CD4-positive, alpha-beta T cell (primary cell): ENCODE measurements at regions not wholly inside any gene's neighbourhood (a gene's known extent, or its start where the extent isn't known, plus 50 kb on each side); places are given as distances from the start of the nearest gene placed in this dataset.

Source experiments
- ATAC-seq: fragments of 200-7000 bp; cut with Tn5 transposase; one replicate; pipeline ENCODE4 v1.10.0; 2022; ENCODE audit warnings: mild to moderate bottlenecking; ENCODE audit not compliant: poor library complexity
- CTCF ChIA-PET: fragments of 350-600 bp; sonication (Branson Sonifier 250); formaldehyde crosslinking; loops from one replicate; lab custom pipeline; 2021; ENCODE audit warnings: antibody characterized with exemption, inconsistent platforms; lab: Charles Lee
- POLR2A ChIA-PET: fragments of 350-600 bp; sonication (Branson Sonifier 250); formaldehyde crosslinking; loops from one replicate; lab custom pipeline; 2021; ENCODE audit warnings: antibody characterized with exemption, inconsistent platforms; lab: Charles Lee
- DNase-seq, 14 experiments: peaks; one replicate each; pipeline ENCODE4 v3.0.0-alpha.2; 2013 to 2020; ENCODE audit warnings: mixed read lengths in 2 of 14
- H3K27ac ChIP-seq, 2 donors: one replicate each; pipeline versions ENCODE4 v1.5.1 to v1.7.0; 2013; ENCODE audit warnings: low read length in 2 of 2, low read depth in 1 of 2, mild to moderate bottlenecking in 1 of 2
- H3K27me3 ChIP-seq, 2 experiments: 1 replicate in 1 of 2; 2 replicates in 1 of 2; pipeline versions ENCODE4 v1.6.1 to v1.7.0; 2013; ENCODE audit warnings: low read length in 2 of 2, control low read depth in 1 of 2, mild to moderate bottlenecking in 1 of 2, moderate library complexity in 1 of 2; ENCODE audit not compliant: insufficient read depth in 2 of 2, control insufficient read depth in 1 of 2
- H3K36me3 ChIP-seq: one replicate; pipeline ENCODE4 v1.6.1; 2013; ENCODE audit warnings: low read length, control low read depth; ENCODE audit not compliant: insufficient read depth
- H3K4me1 ChIP-seq: one replicate; pipeline ENCODE4 v1.6.1; 2013; ENCODE audit warnings: low read length, control low read depth; ENCODE audit not compliant: insufficient read depth
- H3K4me3 ChIP-seq: one replicate; pipeline ENCODE4 v1.5.1; 2013; ENCODE audit warnings: mild to moderate bottlenecking, low read length, moderate library complexity
- H3K9me3 ChIP-seq, 2 experiments: 1 replicate in 1 of 2; 2 replicates in 1 of 2; pipeline versions ENCODE4 v1.6.1 to v1.7.0; 2013; ENCODE audit warnings: low read length in 2 of 2, mild to moderate bottlenecking in 2 of 2, control low read depth in 1 of 2, moderate library complexity in 1 of 2; ENCODE audit not compliant: control insufficient read depth in 1 of 2, insufficient read depth in 1 of 2
- H3K27ac Mint-ChIP-seq: one replicate; pipeline ENCODE4 v1.8.0; 2020; ENCODE audit warnings: mixed read lengths
- H3K27me3 Mint-ChIP-seq: one replicate; pipeline ENCODE4 v1.8.0; 2021; ENCODE audit warnings: mixed read lengths
- H3K36me3 Mint-ChIP-seq: one replicate; pipeline ENCODE4 v1.8.0; 2021; ENCODE audit warnings: low read depth, mixed read lengths
- H3K4me1 Mint-ChIP-seq: one replicate; pipeline ENCODE4 v1.8.0; 2021; ENCODE audit warnings: low read depth, mixed read lengths
- H3K4me3 Mint-ChIP-seq: one replicate; pipeline ENCODE4 v1.8.0; 2020; ENCODE audit warnings: mild to moderate bottlenecking, mixed read lengths
- H3K9me3 Mint-ChIP-seq: one replicate; pipeline ENCODE4 v1.8.0; 2020; ENCODE audit warnings: mixed read lengths
- intact Hi-C, 2 experiments: fragments of 100-400 bp; cut with DNase I in 1 of 2; cut with micrococcal nuclease in 1 of 2; formaldehyde crosslinking; loops; one replicate each; pipeline versions ENCODE4 v1.15.1 to v1.9.0; 2023 to 2025; cut with DNase I, micrococcal nuclease
- TF ChIP-seq, protein P1 (sequence below): fragments of 200-600 bp; IDR thresholded peaks from one replicate; pipeline ENCODE4 v1.8.0; 2022; ENCODE audit warnings: antibody characterized with exemption, mild to moderate bottlenecking

DNA sequence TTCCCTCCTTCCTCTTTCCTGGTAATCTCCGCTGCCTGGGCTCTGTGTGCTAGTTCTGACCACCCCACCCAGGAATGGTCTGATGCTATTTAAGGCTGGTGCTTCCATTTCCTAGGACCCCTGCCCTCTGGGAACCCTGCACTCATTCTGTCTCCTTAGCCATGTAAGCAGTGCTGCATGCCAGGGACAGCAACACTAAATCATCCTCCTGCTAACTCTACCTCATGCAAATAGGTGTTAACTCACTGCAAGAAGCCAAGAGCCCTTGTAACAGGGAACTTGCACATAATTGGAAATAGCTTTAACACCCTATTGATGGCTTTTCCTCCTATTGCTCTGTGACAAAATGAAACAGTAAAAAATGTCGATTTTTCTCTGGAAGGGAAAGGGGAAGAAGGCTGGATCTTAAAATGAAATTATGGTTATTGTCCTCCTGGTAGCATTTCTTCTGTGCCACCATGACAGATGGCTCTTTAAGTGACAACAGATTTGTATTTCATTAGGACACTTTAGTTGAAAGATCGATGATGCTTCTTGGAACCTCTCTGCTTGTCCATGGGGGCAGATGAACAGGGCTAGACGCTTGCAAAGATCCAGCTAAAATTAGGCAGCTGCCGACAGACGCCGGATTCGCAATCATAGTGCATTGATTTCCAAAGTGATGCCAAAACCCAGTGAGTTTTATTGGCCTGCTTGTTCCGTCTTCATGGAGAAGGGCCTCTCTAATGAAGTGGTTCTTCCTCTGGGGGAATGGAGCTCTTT lies 551.7 kb downstream of the MATN1 start:
- H3K9me3 Mint-ChIP-seq: no peaks in the 10 kb centered on the region
- H3K36me3 Mint-ChIP-seq: no peaks in the 10 kb centered on the region
- no peaks in the 10 kb centered on the region for H3K27me3 ChIP-seq
- H3K4me1 ChIP-seq: no peaks in the 10 kb centered on the region
- ATAC-seq: no peak
- no peak overlapping the region for H3K27ac ChIP-seq
- no peaks in the 10 kb centered on the region for H3K4me1 Mint-ChIP-seq
- CTCF ChIA-PET: no interaction called here
- H3K27me3 Mint-ChIP-seq: peaks cover 17% of the 10 kb centered on the region
- H3K36me3 ChIP-seq: no peaks in the 10 kb centered on the region
- intact Hi-C loops: no loop called here
- TF ChIP-seq, protein P1, sequence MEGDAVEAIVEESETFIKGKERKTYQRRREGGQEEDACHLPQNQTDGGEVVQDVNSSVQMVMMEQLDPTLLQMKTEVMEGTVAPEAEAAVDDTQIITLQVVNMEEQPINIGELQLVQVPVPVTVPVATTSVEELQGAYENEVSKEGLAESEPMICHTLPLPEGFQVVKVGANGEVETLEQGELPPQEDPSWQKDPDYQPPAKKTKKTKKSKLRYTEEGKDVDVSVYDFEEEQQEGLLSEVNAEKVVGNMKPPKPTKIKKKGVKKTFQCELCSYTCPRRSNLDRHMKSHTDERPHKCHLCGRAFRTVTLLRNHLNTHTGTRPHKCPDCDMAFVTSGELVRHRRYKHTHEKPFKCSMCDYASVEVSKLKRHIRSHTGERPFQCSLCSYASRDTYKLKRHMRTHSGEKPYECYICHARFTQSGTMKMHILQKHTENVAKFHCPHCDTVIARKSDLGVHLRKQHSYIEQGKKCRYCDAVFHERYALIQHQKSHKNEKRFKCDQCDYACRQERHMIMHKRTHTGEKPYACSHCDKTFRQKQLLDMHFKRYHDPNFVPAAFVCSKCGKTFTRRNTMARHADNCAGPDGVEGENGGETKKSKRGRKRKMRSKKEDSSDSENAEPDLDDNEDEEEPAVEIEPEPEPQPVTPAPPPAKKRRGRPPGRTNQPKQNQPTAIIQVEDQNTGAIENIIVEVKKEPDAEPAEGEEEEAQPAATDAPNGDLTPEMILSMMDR: no peak
- no peaks in the 10 kb centered on the region for H3K9me3 ChIP-seq
- no peak overlapping the region for H3K27ac Mint-ChIP-seq
- no peak overlapping the region for H3K4me3 Mint-ChIP-seq
- no peak overlapping the region for H3K4me3 ChIP-seq
- DNase-seq: no peak
- POLR2A ChIA-PET: no interaction called here

DNA sequence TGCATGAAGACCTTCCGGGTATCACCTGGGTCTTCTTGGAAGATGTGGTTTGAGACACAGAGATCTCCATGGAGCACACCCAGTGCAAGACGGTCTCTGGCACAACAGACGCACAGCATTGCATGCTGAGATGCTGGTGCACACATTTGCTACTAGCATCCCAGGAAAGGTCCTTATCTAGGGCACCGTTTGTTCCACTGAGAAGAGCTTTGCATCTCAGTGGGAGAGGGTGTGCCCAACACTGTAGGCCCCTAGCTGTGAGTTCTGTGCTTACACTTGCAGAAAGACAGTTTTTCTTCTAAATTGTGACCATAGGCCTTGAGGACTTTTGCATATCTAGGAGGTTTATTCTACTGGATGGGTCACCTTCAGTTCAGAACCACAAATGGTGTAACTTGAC lies 554.1 kb downstream of the MATN1 start:
- peaks cover 31% of the 10 kb centered on the region for H3K27me3 Mint-ChIP-seq
- H3K4me3 Mint-ChIP-seq: no peak overlapping the region
- intact Hi-C loops: no loop called here
- Histone ChIP-seq H3K9me3 (no peaks in the 10 kb centered on the region), H3K4me3 (no peak overlapping the region), H3K27ac (no peak overlapping the region), H3K36me3 (no peaks in the 10 kb centered on the region), H3K27me3 (peaks cover 6 to 8% of the 10 kb centered on the region in 2 experiments), H3K4me1 (no peaks in the 10 kb centered on the region)
- no peaks in the 10 kb centered on the region for H3K9me3 Mint-ChIP-seq
- TF ChIP-seq, protein P1: no peak
- no peaks in the 10 kb centered on the region for H3K4me1 Mint-ChIP-seq
- CTCF ChIA-PET: no interaction called here
- POLR2A ChIA-PET: no interaction called here
- DNase-seq: no peak
- no peaks in the 10 kb centered on the region for H3K36me3 Mint-ChIP-seq
- no peak for ATAC-seq
- H3K27ac Mint-ChIP-seq: no peak overlapping the region

DNA sequence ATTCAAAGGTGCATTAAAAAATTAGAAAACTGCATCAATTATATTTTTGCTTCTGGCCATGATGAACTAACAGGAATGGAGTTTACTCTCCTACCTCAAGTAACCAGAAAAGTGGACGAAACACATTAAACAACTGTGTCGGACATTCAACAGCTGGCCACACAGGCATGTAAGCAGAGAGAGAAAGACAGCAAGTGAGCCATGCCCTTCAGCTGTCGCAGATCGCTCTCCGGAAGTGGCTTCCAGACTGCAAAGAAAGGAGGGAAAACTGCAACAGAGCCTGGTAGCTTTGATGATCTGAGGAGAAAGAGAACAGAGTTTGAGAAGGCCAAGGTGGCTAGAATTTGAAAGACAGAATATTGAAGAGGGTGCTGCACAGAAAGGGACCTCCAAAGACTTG lies 557.2 kb downstream of the MATN1 start:
- no peak overlapping the region for H3K4me3 Mint-ChIP-seq
- DNase-seq (no peak), ATAC-seq (no peak)
- H3K27ac Mint-ChIP-seq: no peak overlapping the region
- TF ChIP-seq, protein P1: no peak
- no peaks in the 10 kb centered on the region for H3K36me3 Mint-ChIP-seq
- intact Hi-C loops: no loop called here
- H3K9me3 Mint-ChIP-seq: no peaks in the 10 kb centered on the region
- ChIA-PET CTCF (no interaction called here), POLR2A (no interaction called here)
- Histone ChIP-seq H3K4me1 (no peaks in the 10 kb centered on the region), H3K27me3 (peaks cover 7 to 11% of the 10 kb centered on the region in 2 experiments), H3K4me3 (no peak overlapping the region), H3K36me3 (no peaks in the 10 kb centered on the region), H3K9me3 (no peaks in the 10 kb centered on the region), H3K27ac (no peak overlapping the region)
- H3K4me1 Mint-ChIP-seq: no peaks in the 10 kb centered on the region
- peaks cover 39% of the 10 kb centered on the region for H3K27me3 Mint-ChIP-seq
